Breast epithelium (tissue), 3 donors: ENCODE measurements at regions not wholly inside any gene's neighbourhood (a gene's known extent, or its start where the extent isn't known, plus 50 kb on each side); places are given as distances from the start of the nearest gene placed in this dataset.

ENCODE experiments used
- POLR2A ChIP-seq: fragments of 450-650 bp; IDR thresholded peaks from one replicate; pipeline ENCODE4 v1.6.1; 2016; ENCODE audit warnings: antibody characterized with exemption, mild to moderate bottlenecking, moderate library complexity
- TF ChIP-seq, protein P1 (sequence below), 3 donors: fragments of 450-650 bp; IDR thresholded peaks; one replicate each; pipeline ENCODE4 v1.5.1; 2016 to 2017; ENCODE audit warnings: antibody characterized with exemption in 3 of 3, mild to moderate bottlenecking in 3 of 3, moderate library complexity in 3 of 3

DNA sequence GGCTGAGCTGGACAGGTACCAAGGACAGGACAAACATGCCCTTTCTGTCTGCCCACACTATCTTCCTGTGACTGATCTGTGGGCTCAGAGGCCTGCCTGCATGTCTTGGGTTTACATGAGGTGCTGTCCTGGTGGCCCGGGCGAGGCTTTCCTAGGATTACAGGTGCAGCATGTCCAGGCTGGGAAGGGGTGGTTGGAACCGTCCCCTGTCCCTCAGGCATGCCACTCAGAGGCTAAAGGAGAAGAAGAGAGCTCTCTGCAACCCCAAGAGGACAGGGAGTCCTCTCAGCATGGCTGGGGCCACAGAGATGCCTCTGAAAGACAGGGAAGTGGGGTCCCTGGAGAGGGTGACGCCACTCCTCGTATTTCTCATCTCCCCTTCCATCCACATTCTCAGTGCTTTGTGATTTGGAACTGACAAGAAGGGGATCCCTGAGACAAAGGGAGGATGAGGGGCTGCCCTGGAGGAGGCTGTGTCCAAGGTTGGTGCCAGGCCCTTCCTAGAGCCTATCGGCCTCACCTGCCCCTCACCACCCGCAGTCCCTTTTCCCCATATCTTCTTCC lies 64.6 kb upstream of the LMO1 start:
- no peak for TF ChIP-seq POLR2A
- TF ChIP-seq, protein P1, sequence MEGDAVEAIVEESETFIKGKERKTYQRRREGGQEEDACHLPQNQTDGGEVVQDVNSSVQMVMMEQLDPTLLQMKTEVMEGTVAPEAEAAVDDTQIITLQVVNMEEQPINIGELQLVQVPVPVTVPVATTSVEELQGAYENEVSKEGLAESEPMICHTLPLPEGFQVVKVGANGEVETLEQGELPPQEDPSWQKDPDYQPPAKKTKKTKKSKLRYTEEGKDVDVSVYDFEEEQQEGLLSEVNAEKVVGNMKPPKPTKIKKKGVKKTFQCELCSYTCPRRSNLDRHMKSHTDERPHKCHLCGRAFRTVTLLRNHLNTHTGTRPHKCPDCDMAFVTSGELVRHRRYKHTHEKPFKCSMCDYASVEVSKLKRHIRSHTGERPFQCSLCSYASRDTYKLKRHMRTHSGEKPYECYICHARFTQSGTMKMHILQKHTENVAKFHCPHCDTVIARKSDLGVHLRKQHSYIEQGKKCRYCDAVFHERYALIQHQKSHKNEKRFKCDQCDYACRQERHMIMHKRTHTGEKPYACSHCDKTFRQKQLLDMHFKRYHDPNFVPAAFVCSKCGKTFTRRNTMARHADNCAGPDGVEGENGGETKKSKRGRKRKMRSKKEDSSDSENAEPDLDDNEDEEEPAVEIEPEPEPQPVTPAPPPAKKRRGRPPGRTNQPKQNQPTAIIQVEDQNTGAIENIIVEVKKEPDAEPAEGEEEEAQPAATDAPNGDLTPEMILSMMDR (IDR thresholded peaks at IDR 0.05): no peak
